CD14-positive monocyte (primary cell): ENCODE measurements at regions not wholly inside any gene's neighbourhood (a gene's known extent, or its start where the extent isn't known, plus 50 kb on each side); places are given as distances from the start of the nearest gene placed in this dataset.
"Not testable (repeated sequence)": the region's sequence is repeated elsewhere in the genome, so short reads cannot be mapped to it uniquely, and the experiment has no call there.

ENCODE experiments used
- DNase-seq, 3 donors: peaks; one replicate each; pipeline ENCODE4 v3.0.0-alpha.2; 2011 to 2022
- H2AFZ ChIP-seq: 2 replicates; pipeline ENCODE4 v1.6.0; 2012; ENCODE audit warnings: mild to moderate bottlenecking, low read depth, low read length, inconsistent platforms; ENCODE audit not compliant: insufficient read depth, poor library complexity, severe bottlenecking
- H3K27ac ChIP-seq, 2 donors: 1 replicate in 1 of 2; 2 replicates in 1 of 2; pipeline ENCODE4 v1.5.1; 2012 to 2013; ENCODE audit warnings: low read length in 2 of 2, control low read depth in 1 of 2, inconsistent platforms in 1 of 2, low read depth in 1 of 2, mild to moderate bottlenecking in 1 of 2
- H3K27me3 ChIP-seq, 2 donors: one replicate each; pipeline versions ENCODE4 v1.6.0 to v1.6.1; 2011 to 2013; ENCODE audit warnings: low read length in 2 of 2; ENCODE audit not compliant: control insufficient read depth in 2 of 2, insufficient read depth in 2 of 2
- H3K36me3 ChIP-seq, 2 donors: replicated peaks in 1 of 2; 1 replicate in 1 of 2; 2 replicates in 1 of 2; pipeline versions ENCODE4 v1.5.1 to v1.6.1; 2012 to 2013; ENCODE audit warnings: low read length in 2 of 2, control low read depth in 1 of 2, inconsistent platforms in 1 of 2, mild to moderate bottlenecking in 1 of 2; ENCODE audit not compliant: insufficient read depth in 2 of 2, control insufficient read depth in 1 of 2
- H3K4me1 ChIP-seq, 2 donors: 1 replicate in 1 of 2; 2 replicates in 1 of 2; pipeline versions ENCODE4 v1.5.1 to v1.6.1; 2012 to 2013; ENCODE audit warnings: low read length in 2 of 2, control low read depth in 1 of 2, inconsistent platforms in 1 of 2, mild to moderate bottlenecking in 1 of 2, moderate library complexity in 1 of 2; ENCODE audit not compliant: insufficient read depth in 2 of 2, control insufficient read depth in 1 of 2
- H3K4me2 ChIP-seq: replicated peaks from 2 replicates; pipeline ENCODE3; 2012; ENCODE audit warnings: low read length, moderate library complexity, mild to moderate bottlenecking; ENCODE audit not compliant: poor library complexity, severe bottlenecking; ENCODE audit errors: extremely low read depth
- H3K4me3 ChIP-seq, 3 experiments: fragments of 200-600 bp in 1 of 3; sonication (generic) in 1 of 3; replicated peaks in 1 of 3; 1 replicate in 2 of 3; 2 replicates in 1 of 3; pipeline ENCODE4 v1.5.1; 2011 to 2013; ENCODE audit warnings: low read length in 3 of 3, mild to moderate bottlenecking in 3 of 3, control low read depth in 2 of 3, low read depth in 2 of 3, inconsistent platforms in 1 of 3, moderate library complexity in 1 of 3
- H3K79me2 ChIP-seq: 2 replicates; pipeline ENCODE4 v1.6.0; 2012; ENCODE audit warnings: mild to moderate bottlenecking, control low read depth, inconsistent platforms, low read length, moderate library complexity; ENCODE audit not compliant: insufficient read depth
- H3K9ac ChIP-seq: 2 replicates; pipeline ENCODE4 v1.6.0; 2017; ENCODE audit warnings: low read length, mild to moderate bottlenecking; ENCODE audit not compliant: insufficient read depth, poor library complexity, severe bottlenecking
- H3K9me3 ChIP-seq, 2 donors: replicated peaks in 1 of 2; 1 replicate in 1 of 2; 2 replicates in 1 of 2; pipeline versions ENCODE4 v1.5.1 to v1.6.1; 2012 to 2013; ENCODE audit warnings: low read length in 2 of 2, control low read depth in 1 of 2; ENCODE audit not compliant: control insufficient read depth in 1 of 2, insufficient read depth in 1 of 2
- H4K20me1 ChIP-seq: 2 replicates; pipeline ENCODE4 v1.6.0; 2012; ENCODE audit warnings: mild to moderate bottlenecking, low read length, control low read depth, moderate library complexity; ENCODE audit not compliant: insufficient read depth
- H3K27ac Mint-ChIP-seq, 7 donors: one replicate each; pipeline ENCODE4 v1.8.0; 2020; ENCODE audit warnings: mild to moderate bottlenecking in 7 of 7, mixed read lengths in 7 of 7, moderate library complexity in 6 of 7, inconsistent platforms in 2 of 7
- H3K27me3 Mint-ChIP-seq, 3 donors: one replicate each; pipeline ENCODE4 v1.8.0; 2021 to 2022; ENCODE audit warnings: low read depth in 3 of 3, mild to moderate bottlenecking in 3 of 3, mixed read lengths in 3 of 3, moderate library complexity in 3 of 3, inconsistent platforms in 1 of 3
- H3K36me3 Mint-ChIP-seq, 2 donors: one replicate each; pipeline ENCODE4 v1.8.0; 2020; ENCODE audit warnings: mixed read lengths in 2 of 2, inconsistent platforms in 1 of 2, mild to moderate bottlenecking in 1 of 2
- H3K4me1 Mint-ChIP-seq: one replicate; pipeline ENCODE4 v1.8.0; 2020; ENCODE audit warnings: mild to moderate bottlenecking, mixed read lengths
- H3K4me3 Mint-ChIP-seq, 2 donors: one replicate each; pipeline ENCODE4 v1.8.0; 2020; ENCODE audit warnings: mild to moderate bottlenecking in 2 of 2, mixed read lengths in 2 of 2, moderate library complexity in 1 of 2
- H3K9me3 Mint-ChIP-seq, 7 donors: one replicate each; pipeline ENCODE4 v1.8.0; 2020 to 2022; ENCODE audit warnings: mixed read lengths in 7 of 7, mild to moderate bottlenecking in 6 of 7, moderate library complexity in 6 of 7, inconsistent platforms in 2 of 7
- WGBS: methylation state at CpG from one replicate; pipeline ENCODE4 v1.1.5; 2013; ENCODE audit warnings: missing lambda C conversion rate; ENCODE audit not compliant: insufficient coverage; 5-methylcytosine and 5-hydroxymethylcytosine counted together
- intact Hi-C, 2 donors: fragments of 100-400 bp; cut with micrococcal nuclease; formaldehyde crosslinking; loops; one replicate each; pipeline versions ENCODE4 v1.15.0 to v1.15.1; 2023

DNA sequence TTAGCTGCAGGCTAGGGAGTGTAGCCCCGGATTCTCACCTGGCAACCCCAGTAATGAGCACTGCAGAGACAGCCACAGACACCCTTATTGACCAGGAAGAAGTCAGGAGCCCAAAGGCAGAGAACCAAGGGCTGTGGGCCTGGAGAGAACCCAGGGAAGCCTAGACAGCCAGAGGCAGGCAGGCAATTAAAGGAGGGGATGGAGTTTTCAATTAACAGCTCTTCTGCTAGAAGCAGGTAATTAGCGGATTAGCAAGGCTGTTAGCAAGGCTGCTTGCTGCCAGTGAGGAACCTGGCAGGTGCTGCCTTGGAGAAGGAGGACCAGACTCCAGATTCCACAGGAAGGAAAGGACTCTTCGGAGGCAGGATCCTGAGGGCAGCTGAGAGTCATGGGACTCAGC lies 176.1 kb downstream of the TRIM43 start:
- H3K36me3 Mint-ChIP-seq, H3K4me1 Mint-ChIP-seq, DNase-seq, H3K9me3 Mint-ChIP-seq, H2AFZ ChIP-seq, H3K9ac ChIP-seq, H3K4me3 ChIP-seq, H3K9me3 ChIP-seq, intact Hi-C loops, H3K27ac Mint-ChIP-seq, H3K4me2 ChIP-seq, H3K27me3 Mint-ChIP-seq, H3K4me3 Mint-ChIP-seq, H3K36me3 ChIP-seq, H3K27me3 ChIP-seq, H3K79me2 ChIP-seq, H4K20me1 ChIP-seq, H3K4me1 ChIP-seq, H3K27ac ChIP-seq: not testable (repeated sequence)
- 89% methylated on average over 1 of the region's 3 CpGs for WGBS

DNA sequence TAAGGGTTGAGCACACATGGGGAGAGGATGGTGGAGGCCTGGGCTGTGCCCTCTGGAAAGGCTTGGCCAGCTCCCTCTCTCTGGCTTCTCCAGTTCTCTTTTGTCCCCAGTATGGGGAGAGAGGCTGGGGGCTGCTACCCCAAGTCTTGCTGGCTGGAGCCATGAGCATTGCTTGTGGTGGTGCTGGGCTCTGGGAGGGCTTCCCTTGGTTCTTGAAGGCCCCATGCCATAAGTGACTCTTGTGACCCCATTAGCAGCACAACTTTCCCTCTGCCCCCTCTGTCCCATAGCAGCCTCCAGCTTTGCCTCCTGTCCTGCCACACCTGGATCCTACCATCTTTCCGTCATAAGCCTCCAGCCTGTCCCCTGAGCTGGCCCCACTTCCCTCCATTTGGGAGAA lies 177.5 kb downstream of the TRIM43 start:
- H2AFZ ChIP-seq, H3K4me3 Mint-ChIP-seq, H3K4me2 ChIP-seq, H3K9me3 Mint-ChIP-seq, H3K4me1 Mint-ChIP-seq, intact Hi-C loops, H3K27me3 Mint-ChIP-seq, H3K27me3 ChIP-seq, H4K20me1 ChIP-seq, H3K27ac Mint-ChIP-seq, H3K4me3 ChIP-seq, H3K9ac ChIP-seq, H3K79me2 ChIP-seq, H3K36me3 Mint-ChIP-seq, H3K27ac ChIP-seq, H3K36me3 ChIP-seq, DNase-seq, H3K4me1 ChIP-seq, H3K9me3 ChIP-seq: not testable (repeated sequence)
- no CpG with 5 or more reads among the region's 1 CpG for WGBS

DNA sequence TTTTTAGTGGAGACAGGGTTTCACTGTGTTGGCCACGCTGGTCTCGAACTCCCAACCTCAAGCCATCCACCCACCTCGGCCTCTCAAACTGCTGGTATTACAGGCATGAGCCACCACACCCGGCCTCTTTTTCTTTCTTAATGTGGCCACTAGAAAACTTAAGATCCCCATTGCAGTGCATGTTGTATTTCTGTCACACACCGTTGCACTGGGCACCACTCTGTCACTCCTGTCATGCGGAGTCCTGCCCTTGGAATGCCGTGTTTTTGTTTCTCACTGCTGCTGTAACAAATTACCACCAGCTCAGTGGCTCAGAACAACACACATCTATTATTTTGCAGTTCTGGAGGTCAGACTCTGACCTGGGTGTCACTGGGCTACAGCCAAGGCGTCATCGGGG lies 178.9 kb downstream of the TRIM43 start:
- H3K4me1 ChIP-seq, H3K4me3 ChIP-seq, H3K27me3 Mint-ChIP-seq, H3K36me3 ChIP-seq, H3K27ac Mint-ChIP-seq, H4K20me1 ChIP-seq, DNase-seq, H3K27ac ChIP-seq, intact Hi-C loops, H3K9me3 Mint-ChIP-seq, H3K79me2 ChIP-seq, H3K36me3 Mint-ChIP-seq, H2AFZ ChIP-seq, H3K4me3 Mint-ChIP-seq, H3K4me2 ChIP-seq, H3K9me3 ChIP-seq, H3K4me1 Mint-ChIP-seq, H3K27me3 ChIP-seq, H3K9ac ChIP-seq: not testable (repeated sequence)
- no CpG with 5 or more reads among the region's 9 CpGs for WGBS

DNA sequence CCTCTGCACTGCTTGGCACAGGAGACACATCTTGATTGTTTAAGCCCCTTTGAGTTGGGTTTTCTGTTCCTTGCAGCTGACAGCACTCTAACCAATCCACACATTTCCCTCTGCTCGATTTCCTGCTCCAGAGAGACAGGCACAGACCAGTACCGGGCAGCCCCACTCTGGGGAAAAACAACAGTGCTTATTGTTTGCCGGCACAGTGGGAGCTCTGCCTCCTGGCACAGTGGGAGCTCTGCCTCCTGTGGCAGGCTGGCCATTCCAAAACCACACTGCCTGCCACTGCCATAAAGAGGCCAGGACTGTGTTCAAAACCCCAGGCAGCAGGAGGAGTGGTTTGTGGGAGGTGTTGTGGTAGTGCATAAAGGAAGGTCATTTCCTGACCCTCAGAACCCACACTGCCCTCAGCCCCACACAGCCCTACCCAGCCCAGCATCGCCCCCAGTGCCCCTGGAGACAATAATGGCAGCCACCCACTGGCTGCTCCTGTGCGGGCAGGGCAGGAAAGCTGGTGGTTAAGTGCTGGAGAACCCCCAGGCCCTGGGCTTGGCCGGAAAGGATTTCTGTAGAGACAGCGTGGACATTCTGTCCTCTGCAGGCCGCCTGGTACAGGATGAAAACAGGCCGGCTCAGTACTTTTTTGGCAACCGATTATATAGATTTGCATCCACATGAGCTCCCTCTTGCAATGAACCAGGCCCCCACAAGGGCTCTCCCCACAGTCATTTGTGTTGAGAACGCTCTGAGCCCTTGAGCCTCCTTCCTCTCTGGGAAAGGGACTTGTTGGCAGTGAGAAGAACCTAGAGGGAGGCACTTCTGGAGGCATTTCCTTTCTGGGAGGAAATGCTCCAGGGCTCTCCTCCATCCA lies 182.8 kb downstream of the TRIM43 start:
- H4K20me1 ChIP-seq, H3K4me1 ChIP-seq, H3K4me2 ChIP-seq, H3K36me3 Mint-ChIP-seq, H3K79me2 ChIP-seq, intact Hi-C loops, H3K9me3 ChIP-seq, H3K9ac ChIP-seq, H3K4me1 Mint-ChIP-seq, H3K36me3 ChIP-seq, H3K4me3 ChIP-seq, H3K9me3 Mint-ChIP-seq, H3K27ac ChIP-seq, H3K27me3 ChIP-seq, H3K27ac Mint-ChIP-seq, H3K27me3 Mint-ChIP-seq, DNase-seq, H3K4me3 Mint-ChIP-seq, H2AFZ ChIP-seq: not testable (repeated sequence)
- no CpG with 5 or more reads among the region's 11 CpGs for WGBS
